OCI-LY3 (cell line): ENCODE measurements at regions not wholly inside any gene's neighbourhood (a gene's known extent, or its start where the extent isn't known, plus 50 kb on each side); places are given as distances from the start of the nearest gene placed in this dataset.

Experiments used
- H2AFZ ChIP-seq: fragments of 200-600, 300-600 bp; shearing (Covaris generic); 2 replicates; pipeline ENCODE4 v1.6.0; 2014; ENCODE audit warnings: antibody characterized with exemption, low read depth, low read length
- H3K27ac ChIP-seq: fragments of 200-600, 300-600 bp; sonication (generic); 2 replicates; pipeline ENCODE4 v1.5.1; 2014; ENCODE audit warnings: mild to moderate bottlenecking, low read length, moderate library complexity, mixed read lengths
- H3K27me3 ChIP-seq: fragments of 200-600, 300-600 bp; sonication (generic); 2 replicates; pipeline ENCODE4 v1.6.1; 2014; ENCODE audit warnings: low read depth, low read length, mixed read lengths
- H3K36me3 ChIP-seq: fragments of 200-600, 300-600 bp; sonication (generic); replicated peaks from 2 replicates; pipeline ENCODE3; 2014; ENCODE audit warnings: low read depth, low read length, mixed read lengths
- H3K4me1 ChIP-seq: fragments of 300-600, 200-600 bp; sonication (generic); 2 replicates; pipeline ENCODE4 v1.6.1; 2014; ENCODE audit warnings: low read length, mixed read lengths
- H3K4me2 ChIP-seq: fragments of 200-600, 300-600 bp; sonication (generic); 2 replicates; pipeline ENCODE4 v1.6.1; 2014; ENCODE audit warnings: low read length, mixed read lengths
- H3K4me3 ChIP-seq: fragments of 300-600, 200-600 bp; sonication (generic); 2 replicates; pipeline ENCODE4 v1.5.1; 2014; ENCODE audit warnings: antibody characterized with exemption, mild to moderate bottlenecking, low read length, moderate library complexity
- H3K79me2 ChIP-seq: fragments of 300-600, 200-600 bp; shearing (Covaris generic); 2 replicates; pipeline ENCODE4 v1.6.1; 2014; ENCODE audit warnings: mild to moderate bottlenecking, low read length, mixed read lengths
- H3K9ac ChIP-seq: fragments of 300-600, 200-600 bp; shearing (Covaris generic); 2 replicates; pipeline ENCODE4 v1.6.0; 2014; ENCODE audit warnings: mild to moderate bottlenecking, low read length, moderate library complexity
- H3K9me3 ChIP-seq: fragments of 200-600, 300-600 bp; shearing (Covaris generic); 2 replicates; pipeline ENCODE4 v1.6.1; 2014; ENCODE audit warnings: low read length, mixed read lengths; ENCODE audit not compliant: insufficient read depth
- H4K20me1 ChIP-seq: fragments of 200-600, 300-600 bp; sonication (generic); 2 replicates; pipeline ENCODE4 v1.6.1; 2016; ENCODE audit warnings: low read length, mixed read lengths; ENCODE audit not compliant: insufficient read depth
- EZH2phosphoT487 ChIP-seq: fragments of 200-600 bp; shearing (Covaris generic); IDR thresholded peaks from 2 replicates; pipeline ENCODE4 v1.6.1; 2018; ENCODE audit warnings: antibody characterized with exemption, mixed run types, low read depth
- TF ChIP-seq, protein P1 (sequence below): fragments of 200-600, 300-600 bp; sonication (generic); IDR thresholded peaks from 2 replicates; pipeline ENCODE4 v1.5.1; 2014; ENCODE audit warnings: antibody characterized with exemption, low read length, low read depth

DNA sequence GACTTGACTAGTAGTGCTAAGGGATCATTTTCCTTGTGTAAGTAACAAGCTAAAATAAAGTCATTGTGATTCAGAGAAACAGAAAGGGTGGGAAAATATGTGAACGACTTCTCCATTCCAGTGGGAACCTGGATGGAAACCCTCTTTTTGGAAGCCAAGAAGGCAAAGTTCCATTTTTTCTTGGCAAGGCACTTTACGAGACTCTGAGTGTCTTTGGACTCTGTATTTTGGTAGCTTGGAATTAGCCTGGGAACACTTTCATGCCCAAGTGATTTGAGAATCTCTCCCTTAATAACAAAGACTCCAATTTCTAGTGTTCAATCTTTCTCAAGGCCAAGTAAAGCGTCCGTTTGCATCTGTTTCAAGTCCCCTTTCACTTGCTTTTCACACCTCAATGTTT is 100.5 kb upstream of the SASH1 start:
- H3K4me2 ChIP-seq, result no peak overlapping the region

DNA sequence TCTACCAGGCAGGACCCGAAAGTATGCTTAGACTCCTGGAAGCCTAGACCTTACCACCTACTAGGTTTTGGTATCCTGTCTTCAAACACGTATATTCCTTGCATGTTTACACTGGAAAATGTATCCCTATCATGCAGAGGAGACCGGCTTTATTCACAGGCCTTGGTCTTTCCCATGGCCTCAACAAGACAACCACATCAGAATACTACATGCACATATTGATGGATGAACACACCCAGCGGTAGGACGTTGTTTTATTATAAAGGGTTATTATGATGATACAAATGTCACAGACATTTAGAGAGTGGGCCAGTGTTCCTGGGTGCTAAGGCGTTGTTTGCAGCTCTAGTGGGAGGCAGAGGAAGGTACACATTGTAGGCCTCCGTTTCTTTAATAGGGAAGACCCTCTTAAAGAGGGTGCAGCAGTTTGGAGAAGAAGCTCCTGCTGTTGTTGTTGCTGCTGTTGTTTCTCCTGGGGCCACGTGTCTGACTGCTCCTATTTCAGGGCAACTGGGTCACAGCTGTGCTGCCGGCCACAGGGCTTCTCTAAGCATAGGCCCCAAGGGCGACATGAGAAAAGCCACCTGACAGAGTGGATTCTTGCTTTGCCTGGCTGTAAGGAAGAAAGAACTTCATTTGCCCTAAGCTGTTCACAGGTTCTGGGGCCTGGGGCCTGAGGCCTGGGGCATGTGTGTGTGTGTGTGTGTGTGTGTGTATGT is 98.3 kb upstream of the SASH1 start:
- H3K4me3 ChIP-seq, result no peak overlapping the region
- TF ChIP-seq, protein P1, sequence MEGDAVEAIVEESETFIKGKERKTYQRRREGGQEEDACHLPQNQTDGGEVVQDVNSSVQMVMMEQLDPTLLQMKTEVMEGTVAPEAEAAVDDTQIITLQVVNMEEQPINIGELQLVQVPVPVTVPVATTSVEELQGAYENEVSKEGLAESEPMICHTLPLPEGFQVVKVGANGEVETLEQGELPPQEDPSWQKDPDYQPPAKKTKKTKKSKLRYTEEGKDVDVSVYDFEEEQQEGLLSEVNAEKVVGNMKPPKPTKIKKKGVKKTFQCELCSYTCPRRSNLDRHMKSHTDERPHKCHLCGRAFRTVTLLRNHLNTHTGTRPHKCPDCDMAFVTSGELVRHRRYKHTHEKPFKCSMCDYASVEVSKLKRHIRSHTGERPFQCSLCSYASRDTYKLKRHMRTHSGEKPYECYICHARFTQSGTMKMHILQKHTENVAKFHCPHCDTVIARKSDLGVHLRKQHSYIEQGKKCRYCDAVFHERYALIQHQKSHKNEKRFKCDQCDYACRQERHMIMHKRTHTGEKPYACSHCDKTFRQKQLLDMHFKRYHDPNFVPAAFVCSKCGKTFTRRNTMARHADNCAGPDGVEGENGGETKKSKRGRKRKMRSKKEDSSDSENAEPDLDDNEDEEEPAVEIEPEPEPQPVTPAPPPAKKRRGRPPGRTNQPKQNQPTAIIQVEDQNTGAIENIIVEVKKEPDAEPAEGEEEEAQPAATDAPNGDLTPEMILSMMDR, result no peak
- no peak for TF ChIP-seq EZH2phosphoT487
- no peaks in the 10 kb centered on the region for H3K36me3 ChIP-seq
- no peaks in the 10 kb centered on the region for H3K4me1 ChIP-seq
- H3K4me2 ChIP-seq, result no peak overlapping the region
- no peaks in the 10 kb centered on the region for H3K79me2 ChIP-seq
- H2AFZ ChIP-seq, result no peak overlapping the region
- H3K9ac ChIP-seq, result no peak overlapping the region
- no peaks in the 10 kb centered on the region for H3K9me3 ChIP-seq
- peaks cover 8% of the 10 kb centered on the region; the same call in 1 of the 2 replicates for H3K27me3 ChIP-seq
- no peak overlapping the region for H3K27ac ChIP-seq
- H4K20me1 ChIP-seq, result no peaks in the 10 kb centered on the region

More for the DNA sequence above, 100.5 kb upstream of the SASH1 start:
- H2AFZ ChIP-seq, result no peak overlapping the region
- H3K4me1 ChIP-seq, result no peaks in the 10 kb centered on the region
- no peak overlapping the region for H3K4me3 ChIP-seq
- H3K27ac ChIP-seq, result no peak overlapping the region
- H4K20me1 ChIP-seq, result no peaks in the 10 kb centered on the region
- H3K27me3 ChIP-seq, result peaks cover 8% of the 10 kb centered on the region; the same call in 1 of the 2 replicates
- no peaks in the 10 kb centered on the region for H3K9me3 ChIP-seq
- H3K9ac ChIP-seq, result no peak overlapping the region
- TF ChIP-seq, protein P1, result no peak
- TF ChIP-seq EZH2phosphoT487, result no peak
- H3K36me3 ChIP-seq, result no peaks in the 10 kb centered on the region
- no peaks in the 10 kb centered on the region for H3K79me2 ChIP-seq

DNA sequence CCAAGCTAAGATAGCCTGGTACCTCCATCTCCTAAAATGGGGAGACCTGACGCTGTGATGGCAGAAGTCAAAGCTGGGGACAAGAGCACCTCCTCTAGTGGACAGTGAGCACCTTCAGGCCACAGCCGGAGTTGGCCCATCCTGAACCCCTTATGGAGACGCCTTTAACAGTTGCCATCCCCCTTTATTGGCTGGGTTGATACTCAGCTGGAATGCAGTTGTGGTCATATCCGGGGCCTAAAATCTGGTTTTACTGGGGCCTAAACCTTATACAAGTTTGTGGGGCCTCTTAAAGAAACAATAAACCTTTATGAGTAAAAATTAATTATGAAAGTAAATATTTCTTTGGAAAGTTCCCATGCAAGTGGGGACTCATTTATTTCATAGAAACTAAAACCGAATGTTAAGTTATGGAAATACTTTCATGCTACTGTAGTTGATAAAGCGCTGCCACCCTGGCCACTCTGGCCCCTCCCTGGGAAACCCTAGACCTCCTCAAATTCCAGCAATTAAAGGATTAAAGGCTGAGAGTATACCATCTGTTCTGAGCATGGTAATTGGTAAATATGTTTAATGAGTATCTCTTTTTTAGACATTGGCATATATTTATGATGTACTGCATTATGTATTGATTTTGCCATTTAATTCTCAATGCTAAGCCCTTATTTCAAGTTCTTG is 95.1 kb upstream of the SASH1 start:
- H3K4me2 ChIP-seq, result no peak overlapping the region
- no peak overlapping the region for H3K4me3 ChIP-seq
- TF ChIP-seq, protein P1, result no peak
- TF ChIP-seq EZH2phosphoT487, result no peak
- H3K9ac ChIP-seq, result no peak overlapping the region
- no peaks in the 10 kb centered on the region for H3K4me1 ChIP-seq
- H2AFZ ChIP-seq, result no peak overlapping the region
- H3K9me3 ChIP-seq, result no peaks in the 10 kb centered on the region
- H4K20me1 ChIP-seq, result no peaks in the 10 kb centered on the region
- no peaks in the 10 kb centered on the region for H3K79me2 ChIP-seq
- no peaks in the 10 kb centered on the region for H3K27me3 ChIP-seq
- no peaks in the 10 kb centered on the region for H3K36me3 ChIP-seq
- H3K27ac ChIP-seq, result no peak overlapping the region

DNA sequence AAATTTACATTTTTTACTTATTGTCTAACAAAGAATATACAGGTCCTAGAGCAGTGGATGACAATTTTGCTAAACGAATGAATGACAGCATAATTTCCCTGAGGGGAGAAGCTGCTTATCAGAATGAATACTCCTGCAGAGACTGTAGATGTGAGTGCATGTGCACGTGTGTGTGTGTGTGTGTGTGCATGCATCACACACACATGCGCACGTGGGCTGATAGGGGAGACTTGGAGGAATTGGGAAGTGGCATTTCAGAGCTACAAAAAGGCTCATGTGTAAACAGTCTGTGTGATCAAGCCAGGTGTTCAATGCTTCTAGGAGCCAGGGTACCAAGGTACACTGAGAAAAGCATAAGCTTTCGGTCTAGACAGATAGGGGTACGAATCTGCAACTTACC is 93.5 kb upstream of the SASH1 start:
- Histone ChIP-seq H2AFZ (no peak overlapping the region), H3K4me2 (no peak overlapping the region), H3K9me3 (no peaks in the 10 kb centered on the region), H3K79me2 (no peaks in the 10 kb centered on the region), H3K4me1 (no peaks in the 10 kb centered on the region), H3K9ac (no peak overlapping the region), H3K36me3 (no peaks in the 10 kb centered on the region), H4K20me1 (no peaks in the 10 kb centered on the region), H3K27ac (no peak overlapping the region), H3K27me3 (no peaks in the 10 kb centered on the region), H3K4me3 (no peak overlapping the region)
- no peak for TF ChIP-seq EZH2phosphoT487
- TF ChIP-seq, protein P1, result no peak
